HG02678 (cell line): ENCODE measurements at regions not wholly inside any gene's neighbourhood (a gene's known extent, or its start where the extent isn't known, plus 50 kb on each side); places are given as distances from the start of the nearest gene placed in this dataset.
"Not testable (repeated sequence)": the region's sequence is repeated elsewhere in the genome, so short reads cannot be mapped to it uniquely, and the experiment has no call there.

Experiments used
- ATAC-seq: cut with Tn5 transposase; IDR thresholded peaks from one replicate; pipeline ENCODE4 v1.9.1; 2021; ENCODE audit warnings: mild to moderate bottlenecking, moderate library complexity; ENCODE audit not compliant: unreplicated experiment

- no peak for ATAC-seq
Measured at GRCh38 chr13:71218960-71219359, 648.0 kb downstream of the DACH1 start.

GRCh38 chr13:71217827-71218226 is 649.2 kb downstream of the DACH1 start:
- no peak for ATAC-seq

DNA sequence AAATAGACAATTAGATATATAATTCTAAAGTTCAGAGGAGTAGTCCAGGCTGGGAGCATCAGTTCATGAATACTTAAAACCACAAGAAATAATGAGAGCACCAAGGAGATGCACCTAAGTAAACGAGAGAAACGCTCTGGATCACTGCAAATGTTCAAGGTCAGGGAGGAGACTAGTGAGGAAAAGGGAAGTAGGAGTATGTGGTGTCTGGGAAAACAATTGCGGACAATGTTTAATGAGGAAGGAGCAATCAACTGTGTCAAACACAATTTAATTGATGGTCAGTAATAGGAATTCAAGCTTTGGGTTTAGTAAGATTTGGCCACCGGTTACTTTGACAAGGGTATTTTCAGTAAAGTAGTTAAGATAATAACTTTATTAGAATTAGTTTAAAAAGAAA is 652.2 kb downstream of the DACH1 start:
- ATAC-seq = no peak

- ATAC-seq = no peak
Measured at GRCh38 chr13:71214357-71214756, 652.6 kb downstream of the DACH1 start.

GRCh38 chr13:71213252-71213821 is 653.7 kb downstream of the DACH1 start:
- ATAC-seq = peak; percentile 57

- ATAC-seq = no peak
Measured at GRCh38 chr13:71210861-71211260, 656.1 kb downstream of the DACH1 start.

DNA sequence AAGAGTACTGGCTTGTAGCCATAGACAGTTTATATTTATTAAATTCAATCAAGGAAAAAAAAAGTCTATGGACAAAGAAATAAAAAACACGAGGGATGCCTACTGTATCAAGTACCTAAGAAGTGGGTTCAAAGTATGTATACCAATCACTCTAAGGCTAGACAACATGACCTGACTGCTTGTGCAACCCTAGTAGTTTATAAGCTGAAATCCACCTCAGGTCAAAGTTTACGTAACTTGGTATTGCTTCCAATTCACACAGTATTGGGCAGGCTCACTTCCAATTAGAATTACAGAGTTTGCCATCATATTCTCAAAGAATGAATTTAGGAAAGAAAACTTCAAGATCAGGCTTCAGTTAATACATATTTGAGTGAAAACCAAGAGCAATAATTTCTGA is 657.8 kb downstream of the DACH1 start:
- ATAC-seq = no peak

GRCh38 chr13:71184583-71184982 is 682.4 kb downstream of the DACH1 start:
- not testable (repeated sequence) for ATAC-seq

- ATAC-seq = not testable (repeated sequence)
Measured at GRCh38 chr13:71183352-71183751, 683.7 kb downstream of the DACH1 start.

DNA sequence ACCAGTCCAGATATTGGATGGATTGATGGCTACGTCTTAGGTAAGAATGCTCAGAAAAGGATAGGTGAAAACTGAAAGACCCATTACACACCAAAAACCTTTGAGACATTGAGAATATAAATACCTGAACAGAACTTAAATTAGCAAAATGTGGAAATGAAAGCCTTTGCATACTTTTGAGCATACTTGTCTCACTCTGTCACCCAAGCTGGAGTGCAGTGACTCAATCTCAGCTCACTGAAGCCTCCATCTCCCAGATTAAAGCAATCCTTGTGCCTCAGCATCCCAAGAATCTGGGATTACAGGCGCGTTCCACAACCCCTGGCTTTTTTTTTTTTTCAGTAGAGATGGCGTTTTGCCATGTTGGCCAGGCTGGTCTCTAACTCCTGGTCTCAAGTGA is 695.3 kb downstream of the DACH1 start:
- ATAC-seq = no peak

DNA sequence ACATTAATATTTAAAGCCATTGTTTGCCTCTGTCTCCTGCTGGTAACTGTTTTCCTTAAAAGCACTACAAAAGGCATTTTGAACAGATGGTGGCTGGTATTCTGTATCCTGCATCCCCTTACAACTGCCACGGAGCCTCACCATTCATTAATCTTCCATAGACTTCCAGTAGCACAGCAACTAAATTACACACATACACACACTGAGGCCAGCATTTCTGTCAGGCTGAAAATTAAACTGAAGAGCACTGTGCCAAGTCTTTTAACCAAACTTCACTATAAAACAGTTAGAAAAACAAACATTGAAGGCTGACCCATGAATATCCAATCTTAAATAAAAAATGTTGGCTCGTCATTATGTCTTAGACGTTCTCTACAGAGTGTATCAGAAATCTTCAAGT is 697.8 kb downstream of the DACH1 start:
- ATAC-seq = no peak

GRCh38 chr13:71156550-71156949 is 710.5 kb downstream of the DACH1 start:
- no peak for ATAC-seq

- no peak for ATAC-seq
Measured at GRCh38 chr13:71149498-71150363, 717.3 kb downstream of the DACH1 start.

GRCh38 chr13:71149046-71149445 is 718.0 kb downstream of the DACH1 start:
- ATAC-seq = no peak

- no peak for ATAC-seq
Measured at GRCh38 chr13:71148396-71148795, 718.6 kb downstream of the DACH1 start.

- ATAC-seq = no peak
Measured at GRCh38 chr13:71144883-71145282, 722.1 kb downstream of the DACH1 start.

- ATAC-seq = no peak
Measured at GRCh38 chr13:71137101-71137500, 729.9 kb downstream of the DACH1 start.

DNA sequence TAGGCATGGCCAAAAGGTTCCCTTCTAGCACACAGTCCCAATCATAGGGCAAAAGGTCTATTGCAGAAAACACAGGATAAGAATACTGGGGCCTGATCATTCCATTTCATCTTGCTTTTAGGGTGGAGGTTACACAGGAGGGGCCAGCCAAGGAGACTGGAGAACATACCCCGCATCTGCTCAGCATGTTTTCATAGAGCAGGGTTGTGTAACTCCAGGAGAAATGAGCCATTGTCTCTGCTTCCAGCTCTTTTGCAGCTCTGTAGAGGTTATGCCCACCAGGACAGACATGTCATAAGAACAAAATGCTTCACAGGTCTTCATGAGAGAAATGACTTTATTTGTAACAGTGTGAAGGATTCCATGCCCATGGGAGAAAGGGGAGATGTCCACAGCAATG is 742.8 kb downstream of the DACH1 start:
- ATAC-seq = no peak

DNA sequence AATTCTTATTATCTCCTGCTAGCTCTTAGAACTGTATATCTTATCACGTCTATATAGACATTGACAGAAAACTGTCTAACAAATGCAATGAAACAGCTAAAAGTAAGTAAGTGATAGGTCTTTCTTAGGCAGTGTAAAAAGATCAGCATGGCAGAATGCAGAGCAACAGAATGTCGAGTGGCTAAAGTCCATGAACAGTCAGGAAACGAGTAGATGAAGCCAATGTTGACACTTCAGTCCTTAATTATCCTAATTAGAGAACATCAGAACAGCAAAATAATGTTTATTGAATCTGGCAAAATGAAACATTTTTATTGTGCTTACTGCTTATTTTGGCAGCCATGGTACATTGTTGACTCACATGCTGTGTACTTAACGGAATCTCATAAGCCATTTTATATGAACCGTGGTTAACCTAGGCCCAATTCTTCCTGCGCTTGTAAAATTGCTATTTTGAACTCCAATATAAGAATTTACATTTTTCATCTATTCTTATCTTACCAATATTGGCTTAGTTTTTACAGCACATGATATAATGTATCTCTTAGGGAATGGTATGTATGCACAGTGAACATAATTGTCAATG is 748.1 kb downstream of the DACH1 start:
- no peak for ATAC-seq

GRCh38 chr13:71117920-71118319 is 749.1 kb downstream of the DACH1 start:
- no peak for ATAC-seq

- no peak for ATAC-seq
Measured at GRCh38 chr13:71115301-71115700, 751.7 kb downstream of the DACH1 start.

DNA sequence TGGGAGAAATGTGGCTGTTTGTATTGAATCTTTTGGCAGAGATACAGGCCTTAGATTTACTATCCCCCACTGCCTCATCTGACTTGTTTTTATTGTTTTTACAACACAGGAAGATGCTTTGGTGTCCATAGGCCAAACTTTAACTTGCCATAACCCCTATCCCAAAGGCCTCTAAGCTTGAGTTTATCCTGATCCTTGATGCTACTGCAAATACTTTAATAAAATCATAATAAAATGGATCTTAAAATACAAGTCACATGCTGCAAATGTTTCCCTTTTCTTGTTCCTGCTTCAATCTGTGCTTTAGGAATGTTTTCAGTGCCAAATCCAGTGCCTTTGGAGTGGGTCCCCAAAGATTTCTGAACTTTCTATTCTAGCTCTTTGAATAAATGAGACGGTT is 770.6 kb downstream of the DACH1 start:
- no peak for ATAC-seq
